Endothelial cell of umbilical vein (primary cell): ENCODE measurements at regions not wholly inside any gene's neighbourhood (a gene's known extent, or its start where the extent isn't known, plus 50 kb on each side); places are given as distances from the start of the nearest gene placed in this dataset.

Experiments used
- BruUV-seq: library from RNA; stranded (reverse); fragments of 400-500 nt; replicated peaks from 2 replicates; lab custom pipeline; 2021; lab: Mats Ljungman, UMichigan
- CTCF ChIA-PET: fragments of 300-600, 350-600 bp; sonication (Branson Sonifier 250); formaldehyde crosslinking; loops from one replicate; lab custom pipeline; 2021; ENCODE audit warnings: antibody characterized with exemption, inconsistent platforms; lab: Charles Lee
- POLR2A ChIA-PET: fragments of 300-600, 350-600 bp; sonication (Branson Sonifier 250); formaldehyde crosslinking; loops from one replicate; lab custom pipeline; 2021; ENCODE audit warnings: antibody characterized with exemption, inconsistent platforms; lab: Charles Lee
- DNase-seq: peaks from one replicate; pipeline ENCODE4 v3.0.0-alpha.2; 2011; ENCODE audit warnings: low read depth, low spot score
- FAIRE-seq: peaks from 2 replicates; lab custom pipeline; 2011; peaks lifted over from hg19 to GRCh38; lab: Jason Lieb, UNC
- H2AFZ ChIP-seq: 2 replicates; pipeline ENCODE4 v1.6.0; 2012; ENCODE audit warnings: low read depth, low read length, control low read depth, inconsistent platforms
- H3K27ac ChIP-seq: 2 replicates; pipeline ENCODE4 v1.5.1; 2011; ENCODE audit warnings: low read depth, mild to moderate bottlenecking, control low read depth, low read length, moderate library complexity; ENCODE audit not compliant: insufficient read depth
- H3K27me3 ChIP-seq, 2 experiments: 2 replicates each; pipeline versions ENCODE4 v1.6.0 to v1.6.1; 2011; ENCODE audit warnings: low read length in 2 of 2, mixed read lengths in 1 of 2; ENCODE audit not compliant: control insufficient read depth in 2 of 2, insufficient read depth in 2 of 2
- H3K36me3 ChIP-seq, 2 experiments: 2 replicates in 1 of 2; 3 replicates in 1 of 2; pipeline ENCODE4 v1.5.1; 2011; ENCODE audit warnings: low read length in 2 of 2, mild to moderate bottlenecking in 1 of 2, moderate library complexity in 1 of 2; ENCODE audit not compliant: control insufficient read depth in 2 of 2, insufficient read depth in 2 of 2; ENCODE audit errors: extremely low read depth in 1 of 2
- H3K4me1 ChIP-seq: 3 replicates; pipeline ENCODE4 v1.5.1; 2011; ENCODE audit warnings: mild to moderate bottlenecking, low read length; ENCODE audit not compliant: control insufficient read depth, insufficient read depth; ENCODE audit errors: extremely low read depth
- H3K4me2 ChIP-seq: 2 replicates; pipeline ENCODE4 v1.6.1; 2011; ENCODE audit warnings: low read length, control low read depth, mixed read lengths; ENCODE audit not compliant: insufficient read depth
- H3K4me3 ChIP-seq, 3 experiments: fragments of 200-600 bp in 1 of 3; sonication (generic), shearing (Covaris generic) in 1 of 3; replicated peaks in 1 of 3; 2 replicates each; pipeline ENCODE4 v1.5.1; 2011 to 2016; ENCODE audit warnings: control low read depth in 3 of 3, low read length in 3 of 3, mild to moderate bottlenecking in 2 of 3, inconsistent platforms in 1 of 3, low read depth in 1 of 3, moderate library complexity in 1 of 3; ENCODE audit not compliant: insufficient read depth in 1 of 3
- H3K79me2 ChIP-seq: 2 replicates; pipeline ENCODE4 v1.6.0; 2012; ENCODE audit warnings: low read length, inconsistent platforms; ENCODE audit not compliant: control insufficient read depth, insufficient read depth
- H3K9ac ChIP-seq: replicated peaks from 2 replicates; pipeline ENCODE3; 2011; ENCODE audit warnings: low read length, control low read depth; ENCODE audit not compliant: insufficient read depth; ENCODE audit errors: extremely low read depth
- H3K9me1 ChIP-seq: replicated peaks from 3 replicates; pipeline ENCODE4 v1.6.0; 2011; ENCODE audit warnings: mild to moderate bottlenecking, low read length; ENCODE audit not compliant: control insufficient read depth, insufficient read depth; ENCODE audit errors: extremely low read depth
- H3K9me3 ChIP-seq: replicated peaks from 2 replicates; pipeline ENCODE4 v1.5.1; 2012; ENCODE audit warnings: low read length, inconsistent platforms; ENCODE audit not compliant: control insufficient read depth, insufficient read depth
- H4K20me1 ChIP-seq: replicated peaks from 2 replicates; pipeline ENCODE3; 2011; ENCODE audit warnings: mild to moderate bottlenecking, low read length; ENCODE audit not compliant: control insufficient read depth, insufficient read depth; ENCODE audit errors: extremely low read depth
- CTCF ChIP-seq, 2 donors: IDR thresholded peaks; 1 replicate in 1 of 2; 2 replicates in 1 of 2; pipeline ENCODE4 v1.5.1; 2011; ENCODE audit warnings: low read length in 2 of 2, mild to moderate bottlenecking in 2 of 2, moderate library complexity in 2 of 2, control low read depth in 1 of 2, inconsistent platforms in 1 of 2, low read depth in 1 of 2; ENCODE audit not compliant: insufficient read depth in 1 of 2; ENCODE audit errors: extremely low read depth in 1 of 2
- EZH2 ChIP-seq: IDR thresholded peaks from 2 replicates; pipeline ENCODE4 v1.6.1; 2012; ENCODE audit warnings: borderline replicate concordance, low read depth, mild to moderate bottlenecking, moderate library complexity, low read length, inconsistent platforms; ENCODE audit not compliant: severe bottlenecking
- FOS ChIP-seq: IDR thresholded peaks from 2 replicates; pipeline ENCODE4 v1.6.1; 2011; ENCODE audit warnings: mild to moderate bottlenecking, low read length, moderate library complexity, borderline replicate concordance; ENCODE audit not compliant: insufficient read depth
- GATA2 ChIP-seq: IDR thresholded peaks from 2 replicates; pipeline ENCODE4 v1.7.0; 2011; ENCODE audit warnings: low read depth, mild to moderate bottlenecking, moderate library complexity, mixed read lengths, low read length; ENCODE audit not compliant: insufficient read length, insufficient read depth
- JUN ChIP-seq: IDR thresholded peaks from 2 replicates; pipeline ENCODE4 v1.6.1; 2011; ENCODE audit warnings: borderline replicate concordance, low read depth; ENCODE audit not compliant: insufficient read length, insufficient read depth
- MAX ChIP-seq: IDR thresholded peaks from 2 replicates; pipeline ENCODE4 v1.6.1; 2011; ENCODE audit not compliant: insufficient read depth, insufficient read length
- MYC ChIP-seq: IDR thresholded peaks from one replicate; pipeline ENCODE4 v1.6.1; 2011; ENCODE audit warnings: mild to moderate bottlenecking, low read depth, low read length
- POLR2A ChIP-seq: IDR thresholded peaks from 2 replicates; pipeline ENCODE4 v1.6.1; 2012; ENCODE audit warnings: low read depth, mild to moderate bottlenecking, control low read depth, low read length
- POLR2AphosphoS5 ChIP-seq: IDR thresholded peaks from 2 replicates; pipeline ENCODE4 v1.6.1; 2012; ENCODE audit warnings: low read depth, mild to moderate bottlenecking, control low read depth, low read length, moderate library complexity; ENCODE audit not compliant: insufficient read depth
- dilution Hi-C: fragments of 300-500 bp; cut with MboI; formaldehyde crosslinking; loops from one replicate; pipeline ENCODE4 v1.15.0; 2019; ENCODE audit warnings: low sequenced_read_pairs; ENCODE audit not compliant: extremely low pct_ligation_motif_present
- intact Hi-C: fragments of 100-400 bp; cut with micrococcal nuclease; formaldehyde crosslinking; loops from one replicate; pipeline ENCODE4 v1.10.0; 2022

- no peak overlapping the region for H3K9ac ChIP-seq
- no peaks in the 10 kb centered on the region for H3K9me1 ChIP-seq
- TF ChIP-seq JUN (no peak), POLR2A (no peak), EZH2 (no peak), CTCF (IDR thresholded peaks at IDR 0.05; ENCODE audit: extremely low read depth in 1 of 2, insufficient read depth in 1 of 2, low read depth in 1 of 2, low read length in 2 of 2) (no peak), GATA2 (no peak), MAX (no peak), POLR2AphosphoS5 (no peak), FOS (no peak), MYC (no peak)
- H3K27ac ChIP-seq: no peak overlapping the region
- no peaks in the 10 kb centered on the region for H3K79me2 ChIP-seq
- H3K4me3 ChIP-seq: no peak overlapping the region
- dilution Hi-C loops: no loop called here
- DNase-seq (no peak), FAIRE-seq (no peak)
- H3K9me3 ChIP-seq: peaks cover 5% of the 10 kb centered on the region
- intact Hi-C loops: no loop called here
- H3K36me3 ChIP-seq: no peaks in the 10 kb centered on the region
- H3K27me3 ChIP-seq: no peaks in the 10 kb centered on the region
- H3K4me1 ChIP-seq: no peaks in the 10 kb centered on the region
- H2AFZ ChIP-seq: no peak overlapping the region
- no peak overlapping the region for H3K4me2 ChIP-seq
- ChIA-PET POLR2A (no interaction called here), CTCF (no interaction called here)
- no TSS peak for BruUV-seq
- no peaks in the 10 kb centered on the region for H4K20me1 ChIP-seq
These were observed 168.7 kb downstream of the POTEB3 start for GRCh38 chr15:21271566-21271965.
